Activated T-cell treated with anti-CD3 and anti-CD28 coated beads, Interleukin-2, amount 50 U/mL, for 1 hour (primary cell): ENCODE measurements at regions not wholly inside any gene's neighbourhood (a gene's known extent, or its start where the extent isn't known, plus 50 kb on each side); places are given as distances from the start of the nearest gene placed in this dataset.
A peak's percentile ranks its signal among the peaks of the same experiment; 100 is the strongest.

Experiments used
- DNase-seq: peaks from one replicate; pipeline ENCODE4 v3.0.0-alpha.2; 2020

GRCh38 chr2:9774266-9774665 lies 69.0 kb upstream of the TAF1B start:
- no peak for DNase-seq

DNA sequence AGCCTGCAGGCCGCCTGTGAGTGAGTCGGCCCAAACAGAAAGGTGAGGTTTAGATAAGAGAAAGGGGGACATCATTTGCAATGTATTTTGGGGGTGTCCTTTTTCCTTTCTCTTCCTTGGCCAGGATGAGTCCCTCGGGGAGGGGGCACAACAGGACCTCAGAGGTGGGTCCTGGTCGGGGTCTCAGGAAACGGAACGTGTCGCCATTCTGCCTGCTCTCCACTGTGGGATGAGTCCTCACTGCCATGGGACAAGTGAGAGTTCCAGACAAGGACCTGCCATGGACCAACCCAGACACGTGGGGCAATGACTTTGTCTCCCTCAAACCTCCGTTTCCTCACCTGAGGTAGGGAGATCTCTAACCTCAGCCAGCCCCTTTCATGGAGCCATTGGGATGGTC lies 67.9 kb upstream of the TAF1B start:
- DNase-seq = no peak

- DNase-seq = no peak
These were observed 67.1 kb upstream of the TAF1B start for GRCh38 chr2:9775999-9776712.

- no peak for DNase-seq
These were observed 66.2 kb upstream of the TAF1B start for GRCh38 chr2:9777081-9777480.

DNA sequence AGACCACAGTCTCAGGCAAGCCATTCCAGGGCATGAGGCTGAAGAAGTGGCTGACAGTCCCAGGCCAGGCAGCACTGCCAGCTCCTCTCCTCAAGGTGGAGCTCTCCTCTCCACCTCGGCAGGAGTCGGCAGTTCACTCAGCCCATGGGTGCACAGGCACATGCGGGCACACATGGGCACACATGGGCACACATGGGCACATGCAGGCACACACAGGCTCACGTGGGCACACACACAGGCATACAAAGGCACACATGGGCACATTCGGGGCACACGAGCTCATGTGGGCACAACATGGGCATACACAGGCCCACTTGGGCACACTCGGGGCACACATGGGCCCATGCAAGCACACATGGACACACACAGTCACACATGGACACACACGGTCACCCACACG lies 65.3 kb upstream of the TAF1B start:
- no peak for DNase-seq

- no peak for DNase-seq
These were observed 64.6 kb upstream of the TAF1B start for GRCh38 chr2:9778471-9779316.

- DNase-seq = peak; percentile 56
These were observed 63.5 kb upstream of the TAF1B start for GRCh38 chr2:9779596-9780264.

DNA sequence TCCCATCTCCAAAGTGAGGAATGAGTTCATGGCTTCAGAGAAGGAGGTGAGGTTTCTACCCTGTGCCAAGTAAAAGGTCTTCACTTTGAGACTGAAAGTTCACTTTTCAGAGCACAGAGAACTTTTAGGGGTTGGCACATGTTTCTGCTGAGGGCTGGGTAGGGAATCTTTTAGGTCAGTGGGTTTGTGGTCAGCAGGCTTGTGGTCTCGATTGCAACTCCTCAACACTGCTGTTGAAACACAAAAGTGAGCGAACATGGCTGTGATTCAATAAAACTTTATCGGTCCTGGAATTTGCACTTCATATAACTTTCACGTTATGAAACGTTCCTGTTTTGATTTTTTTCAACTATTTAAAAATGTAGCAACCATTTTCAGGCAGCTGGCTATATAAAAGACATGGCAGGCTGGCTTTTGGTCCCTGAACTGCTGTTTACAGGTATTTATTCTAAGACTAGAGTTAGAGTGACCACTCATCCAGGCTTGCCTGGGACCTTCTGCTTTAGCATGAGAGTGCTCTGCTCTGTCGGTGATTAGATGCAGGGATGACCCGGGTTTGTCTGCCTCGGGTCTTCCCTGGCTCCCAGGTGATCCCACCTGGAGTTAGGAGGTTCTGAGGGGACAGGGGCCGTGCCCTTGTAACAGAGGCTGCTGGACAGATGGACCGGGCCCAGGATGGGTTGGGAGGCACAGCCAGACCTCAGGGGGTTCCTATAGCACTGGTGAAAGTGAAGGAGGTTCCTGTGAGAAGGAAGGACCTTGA lies 62.7 kb upstream of the TAF1B start:
- no peak for DNase-seq

- DNase-seq = no peak
These were observed 62.0 kb upstream of the TAF1B start for GRCh38 chr2:9781252-9781651.

GRCh38 chr2:9782197-9782719 lies 61.0 kb upstream of the TAF1B start:
- DNase-seq = peak; percentile 68

DNA sequence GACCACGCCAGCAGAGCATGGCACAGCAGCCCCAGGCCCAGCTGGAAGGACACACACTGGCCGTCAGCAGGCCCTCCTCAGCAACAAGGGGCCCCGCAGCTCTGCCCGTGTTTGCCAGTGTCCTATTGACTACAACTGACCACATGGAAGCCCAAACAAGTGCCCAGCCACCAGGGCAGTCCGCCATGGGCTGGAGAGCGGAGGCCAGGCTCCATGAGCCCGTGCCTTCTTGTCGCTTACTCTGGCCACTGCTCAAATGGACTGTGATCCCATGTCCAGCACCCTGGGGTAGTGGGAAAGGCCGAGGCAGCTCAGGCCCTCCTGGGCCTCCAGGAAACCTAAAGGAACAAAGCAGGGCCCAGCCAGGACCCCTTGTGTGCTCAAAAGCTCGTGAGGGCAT lies 53.9 kb upstream of the TAF1B start:
- DNase-seq = no peak

DNA sequence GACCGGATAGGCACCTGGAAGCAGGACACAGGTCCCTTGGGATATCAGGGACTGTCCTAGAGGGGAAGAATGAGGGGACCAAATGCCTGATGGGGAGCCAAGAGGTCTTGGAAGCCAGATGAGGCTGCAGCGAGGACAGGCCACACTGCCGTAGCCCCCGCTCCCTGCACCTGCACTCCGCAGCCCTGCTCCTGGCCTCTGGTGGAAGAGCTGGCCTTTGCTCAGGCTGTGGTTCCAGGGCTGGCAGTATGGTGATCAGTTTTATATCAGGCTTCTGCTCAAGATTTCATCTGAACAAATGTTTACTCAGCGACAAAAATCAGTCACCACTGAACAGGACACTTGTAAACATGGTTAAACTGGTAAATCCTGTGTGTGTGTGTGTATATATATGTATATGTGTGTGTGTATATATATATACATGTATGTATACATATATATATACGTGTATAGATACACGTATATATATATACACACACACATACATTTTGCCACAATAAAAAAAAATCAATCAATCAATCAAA lies 52.5 kb upstream of the TAF1B start:
- no peak for DNase-seq

GRCh38 chr2:9791711-9792110 lies 51.6 kb upstream of the TAF1B start:
- no peak for DNase-seq

DNA sequence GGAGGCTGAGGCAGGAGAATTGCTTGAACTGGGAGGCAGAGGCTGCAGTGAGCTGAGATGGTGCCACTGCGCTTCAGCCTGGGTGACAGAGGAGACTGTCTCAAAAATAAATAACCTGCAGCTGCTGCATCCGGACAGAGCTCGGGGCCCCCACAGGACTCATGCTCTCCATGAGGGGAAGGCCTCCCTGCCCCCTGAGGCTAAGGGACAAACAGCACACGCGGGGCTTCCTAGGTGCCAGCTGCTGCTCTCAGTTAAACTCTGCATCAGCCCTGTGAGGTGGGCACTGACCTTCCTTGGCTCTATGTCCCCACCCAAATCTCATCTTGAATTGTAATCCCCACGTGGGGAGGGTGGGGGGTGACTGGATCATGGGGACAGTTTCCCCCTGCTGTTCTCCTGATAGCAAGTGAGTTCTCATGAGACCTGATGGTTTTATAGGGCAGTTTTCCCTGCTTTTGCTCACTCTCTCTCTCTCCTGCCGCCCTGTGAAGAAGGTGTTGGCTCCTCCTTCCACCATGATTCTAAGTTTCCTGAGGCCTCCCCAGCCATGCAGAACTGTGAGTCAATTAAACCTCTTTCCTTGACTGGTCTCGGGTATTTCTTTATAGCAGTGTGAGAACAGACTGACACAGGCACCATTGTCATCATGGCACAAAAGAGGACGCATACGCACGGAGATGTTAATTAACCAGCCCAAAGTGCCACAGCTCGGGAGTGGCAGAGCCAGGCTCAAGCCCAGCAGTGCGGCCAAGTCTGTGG lies 49.9 kb upstream of the TAF1B start:
- no peak for DNase-seq
